ENCODE measurements at regions not wholly inside any gene's neighbourhood (a gene's known extent, or its start where the extent isn't known, plus 50 kb on each side); places are given as distances from the start of the nearest gene placed in this dataset.

DNA sequence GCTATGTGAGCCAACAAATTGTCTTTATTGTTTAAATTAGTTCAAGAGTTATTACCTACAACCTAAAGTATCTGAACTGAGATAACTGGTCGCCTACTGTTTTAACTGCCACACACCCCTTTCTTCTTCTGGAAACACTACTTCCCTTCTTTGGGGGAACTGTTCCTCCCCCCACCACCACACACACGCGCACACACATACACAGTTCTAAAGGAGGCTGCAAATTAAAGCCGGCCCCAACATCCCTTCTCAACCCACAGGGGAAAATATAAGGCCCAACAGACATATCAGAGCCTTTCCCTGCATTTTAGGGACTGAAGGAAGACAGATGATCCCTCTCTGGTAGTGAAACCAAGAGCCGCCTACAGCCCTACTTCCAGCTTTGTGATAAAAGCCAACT, 348.0 kb upstream of the JARID2 start:
- TF ChIP-seq CTCF (IDR thresholded peaks at IDR 0.05; ENCODE audit: poor library complexity) (no peak), EZH2 (IDR thresholded peaks at IDR 0.05; ENCODE audit: borderline replicate concordance) (no peak)
